Mesothelial cell of epicardium (in vitro differentiated cells): ENCODE measurements at regions not wholly inside any gene's neighbourhood (a gene's known extent, or its start where the extent isn't known, plus 50 kb on each side); places are given as distances from the start of the nearest gene placed in this dataset.
"Not testable (repeated sequence)": the region's sequence is repeated elsewhere in the genome, so short reads cannot be mapped to it uniquely, and the experiment has no call there.

ENCODE experiments used
- DNase-seq, 2 experiments: peaks; one replicate each; pipeline ENCODE4 v3.0.0; 2021; ENCODE audit warnings: low spot score in 2 of 2; ENCODE audit not compliant: unreplicated experiment in 2 of 2
- H3K27ac Mint-ChIP-seq: 2 replicates; pipeline ENCODE4 v1.8.0; 2021; ENCODE audit warnings: mixed read lengths
- H3K27me3 Mint-ChIP-seq: 2 replicates; pipeline ENCODE4 v1.8.0; 2021; ENCODE audit warnings: low read depth, mixed read lengths
- H3K36me3 Mint-ChIP-seq: 2 replicates; pipeline ENCODE4 v1.8.0; 2021; ENCODE audit warnings: mixed read lengths
- H3K4me1 Mint-ChIP-seq: 2 replicates; pipeline ENCODE4 v1.8.0; 2021; ENCODE audit warnings: mixed read lengths
- H3K4me3 Mint-ChIP-seq: 2 replicates; pipeline ENCODE4 v1.8.0; 2021; ENCODE audit warnings: mild to moderate bottlenecking, moderate library complexity, mixed read lengths
- H3K9me3 Mint-ChIP-seq: 2 replicates; pipeline ENCODE4 v1.8.0; 2021; ENCODE audit warnings: mixed read lengths
- TF ChIP-seq, protein P1 (sequence below): fragments of 200-600 bp; sonication (generic); IDR thresholded peaks from one replicate; pipeline ENCODE4 v1.5.0; 2021; ENCODE audit warnings: antibody characterized with exemption; ENCODE audit not compliant: unreplicated experiment

GRCh38 chr14:27836386-27836785 lies 930.2 kb upstream of the FOXG1 start:
- H3K4me1 Mint-ChIP-seq = peaks cover 4% of the 10 kb centered on the region
- H3K9me3 Mint-ChIP-seq = no peaks in the 10 kb centered on the region
- no peak overlapping the region for H3K4me3 Mint-ChIP-seq
- no peaks in the 10 kb centered on the region for H3K27me3 Mint-ChIP-seq
- TF ChIP-seq, protein P1, sequence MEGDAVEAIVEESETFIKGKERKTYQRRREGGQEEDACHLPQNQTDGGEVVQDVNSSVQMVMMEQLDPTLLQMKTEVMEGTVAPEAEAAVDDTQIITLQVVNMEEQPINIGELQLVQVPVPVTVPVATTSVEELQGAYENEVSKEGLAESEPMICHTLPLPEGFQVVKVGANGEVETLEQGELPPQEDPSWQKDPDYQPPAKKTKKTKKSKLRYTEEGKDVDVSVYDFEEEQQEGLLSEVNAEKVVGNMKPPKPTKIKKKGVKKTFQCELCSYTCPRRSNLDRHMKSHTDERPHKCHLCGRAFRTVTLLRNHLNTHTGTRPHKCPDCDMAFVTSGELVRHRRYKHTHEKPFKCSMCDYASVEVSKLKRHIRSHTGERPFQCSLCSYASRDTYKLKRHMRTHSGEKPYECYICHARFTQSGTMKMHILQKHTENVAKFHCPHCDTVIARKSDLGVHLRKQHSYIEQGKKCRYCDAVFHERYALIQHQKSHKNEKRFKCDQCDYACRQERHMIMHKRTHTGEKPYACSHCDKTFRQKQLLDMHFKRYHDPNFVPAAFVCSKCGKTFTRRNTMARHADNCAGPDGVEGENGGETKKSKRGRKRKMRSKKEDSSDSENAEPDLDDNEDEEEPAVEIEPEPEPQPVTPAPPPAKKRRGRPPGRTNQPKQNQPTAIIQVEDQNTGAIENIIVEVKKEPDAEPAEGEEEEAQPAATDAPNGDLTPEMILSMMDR = no peak
- no peak for DNase-seq
- no peak overlapping the region for H3K27ac Mint-ChIP-seq
- H3K36me3 Mint-ChIP-seq = no peaks in the 10 kb centered on the region

DNA sequence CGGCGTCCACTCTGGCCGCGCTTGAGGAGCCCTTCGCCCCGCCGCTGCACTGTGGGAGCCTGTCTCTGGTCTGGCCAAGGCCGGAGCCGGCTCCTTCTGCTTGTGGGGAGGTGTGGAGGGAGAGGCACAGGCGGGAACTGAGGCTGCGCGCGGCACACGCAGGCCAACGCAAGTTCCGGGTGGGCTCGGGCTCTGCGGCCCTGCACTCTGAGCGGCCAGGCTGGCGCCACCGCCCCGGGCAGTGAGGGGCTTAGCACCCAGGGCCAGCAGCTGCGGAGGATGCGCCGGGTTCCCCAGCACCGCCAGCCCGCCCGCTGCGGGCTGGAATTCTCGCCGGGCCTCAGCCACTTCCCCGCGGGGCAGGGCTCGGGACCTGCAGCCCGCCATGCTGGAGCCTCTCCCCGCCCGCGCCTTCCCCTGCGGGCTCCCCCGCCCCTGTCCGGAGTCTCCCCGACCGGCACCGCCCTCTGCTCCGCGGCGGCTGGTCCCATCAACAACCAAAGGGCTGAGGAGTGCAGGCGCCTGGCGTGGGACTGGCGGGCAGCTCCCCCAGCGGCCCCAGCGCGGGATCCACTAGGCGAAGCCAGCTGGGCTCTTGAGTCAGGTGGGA lies 921.2 kb upstream of the FOXG1 start:
- DNase-seq = no peak

GRCh38 chr14:27845902-27846301 lies 920.7 kb upstream of the FOXG1 start:
- TF ChIP-seq, protein P1 = no peak
- Mint-ChIP-seq H3K36me3 (peaks cover 9% of the 10 kb centered on the region), H3K27ac (no peak overlapping the region), H3K9me3 (peaks cover 16% of the 10 kb centered on the region), H3K4me3 (no peak overlapping the region), H3K4me1 (peaks cover 27% of the 10 kb centered on the region), H3K27me3 (no peaks in the 10 kb centered on the region)
- DNase-seq = no peak

More for the DNA sequence above, 921.2 kb upstream of the FOXG1 start:
- Mint-ChIP-seq H3K27me3 (no peaks in the 10 kb centered on the region), H3K4me3 (no peak overlapping the region), H3K27ac (no peak overlapping the region), H3K9me3 (peaks cover 12% of the 10 kb centered on the region), H3K4me1 (peaks cover 26% of the 10 kb centered on the region), H3K36me3 (peaks cover 6% of the 10 kb centered on the region)
- TF ChIP-seq, protein P1 = no peak

GRCh38 chr14:27847480-27847879 lies 919.1 kb upstream of the FOXG1 start:
- H3K4me3 Mint-ChIP-seq, H3K27me3 Mint-ChIP-seq, DNase-seq, H3K27ac Mint-ChIP-seq: not testable (repeated sequence)
- Mint-ChIP-seq H3K4me1 (peaks cover 27% of the 10 kb centered on the region), H3K9me3 (peaks cover 29% of the 10 kb centered on the region), H3K36me3 (peaks cover 11% of the 10 kb centered on the region)

GRCh38 chr14:27849193-27849592 lies 917.4 kb upstream of the FOXG1 start:
- Mint-ChIP-seq H3K9me3 (peaks cover 40% of the 10 kb centered on the region), H3K4me1 (peaks cover 22% of the 10 kb centered on the region), H3K36me3 (peaks cover 11% of the 10 kb centered on the region)
- not testable (repeated sequence) for DNase-seq, H3K27me3 Mint-ChIP-seq, H3K4me3 Mint-ChIP-seq, H3K27ac Mint-ChIP-seq

DNA sequence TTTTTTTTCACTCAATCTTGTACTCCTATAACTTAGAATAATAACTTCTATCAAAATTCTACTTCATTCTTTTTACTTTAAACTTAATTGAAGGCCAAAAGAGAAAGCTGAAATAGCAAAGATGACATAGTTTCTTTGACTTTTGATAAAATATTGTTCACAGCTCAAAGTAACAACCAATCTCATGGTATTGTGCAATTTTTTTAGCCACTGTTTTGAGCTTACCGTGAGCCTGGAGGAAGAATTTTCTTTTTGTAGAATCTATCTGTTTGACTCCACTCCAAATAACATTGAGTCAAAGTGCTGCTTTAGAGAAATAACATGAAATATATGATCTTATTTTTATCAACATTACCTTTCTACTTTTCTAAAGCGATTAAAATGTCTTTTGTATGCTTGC lies 903.9 kb upstream of the FOXG1 start:
- Mint-ChIP-seq H3K4me1 (peaks cover 15% of the 10 kb centered on the region), H3K27me3 (no peaks in the 10 kb centered on the region), H3K36me3 (no peaks in the 10 kb centered on the region), H3K27ac (peak overlapping the region; percentile 71), H3K4me3 (no peak overlapping the region), H3K9me3 (no peaks in the 10 kb centered on the region)
- TF ChIP-seq, protein P1 = no peak
- DNase-seq = no peak

GRCh38 chr14:27863166-27863565 lies 903.4 kb upstream of the FOXG1 start:
- Mint-ChIP-seq H3K9me3 (no peaks in the 10 kb centered on the region), H3K4me3 (no peak overlapping the region), H3K27ac (peak overlapping the region; percentile 71), H3K4me1 (peaks cover 15% of the 10 kb centered on the region), H3K27me3 (no peaks in the 10 kb centered on the region), H3K36me3 (no peaks in the 10 kb centered on the region)
- TF ChIP-seq, protein P1 = no peak
- DNase-seq = no peak
